Ishikawa (cell line): ENCODE measurements at regions not wholly inside any gene's neighbourhood (a gene's known extent, or its start where the extent isn't known, plus 50 kb on each side); places are given as distances from the start of the nearest gene placed in this dataset.

Experiments
- CEBPB ChIP-seq: IDR thresholded peaks from 2 replicates; pipeline ENCODE4 v1.6.1; 2012
- CREB1 ChIP-seq: IDR thresholded peaks from 2 replicates; pipeline ENCODE4 v1.6.1; 2012; ENCODE audit warnings: low read depth
- EGR1 ChIP-seq: IDR thresholded peaks from 2 replicates; pipeline ENCODE4 v1.6.1; 2012
- EP300 ChIP-seq: IDR thresholded peaks from 2 replicates; pipeline ENCODE4 v1.6.1; 2012; ENCODE audit warnings: borderline replicate concordance
- FOXM1 ChIP-seq: IDR thresholded peaks from 2 replicates; pipeline ENCODE4 v1.6.1; 2012; ENCODE audit warnings: low read depth, borderline replicate concordance
- MAX ChIP-seq: IDR thresholded peaks from 2 replicates; pipeline ENCODE4 v1.6.1; 2012
- NFIC ChIP-seq: IDR thresholded peaks from 2 replicates; pipeline ENCODE4 v1.6.1; 2012
- RAD21 ChIP-seq: IDR thresholded peaks from 2 replicates; pipeline ENCODE4 v1.6.1; 2012; ENCODE audit warnings: low read depth
- REST ChIP-seq: IDR thresholded peaks from 2 replicates; pipeline ENCODE4 v1.6.1; 2012; ENCODE audit warnings: low read depth, mild to moderate bottlenecking
- TAF1 ChIP-seq: IDR thresholded peaks from 2 replicates; pipeline ENCODE4 v1.6.1; 2012; ENCODE audit warnings: low read depth, mild to moderate bottlenecking
- TCF12 ChIP-seq: IDR thresholded peaks from 2 replicates; pipeline ENCODE4 v1.6.1; 2012; ENCODE audit warnings: low read depth
- TEAD4 ChIP-seq: IDR thresholded peaks from 2 replicates; pipeline ENCODE4 v1.6.1; 2012
- USF1 ChIP-seq: IDR thresholded peaks from 2 replicates; pipeline ENCODE4 v1.6.1; 2012
- YY1 ChIP-seq: IDR thresholded peaks from 2 replicates; pipeline ENCODE4 v1.6.1; 2012; ENCODE audit warnings: low read depth
- ZBTB7A ChIP-seq: IDR thresholded peaks from 2 replicates; pipeline ENCODE4 v1.6.1; 2012; ENCODE audit warnings: low read depth

- TF ChIP-seq CEBPB (no peak), ZBTB7A (no peak), FOXM1 (no peak), TAF1 (no peak), MAX (no peak), YY1 (no peak), RAD21 (no peak), EGR1 (no peak), EP300 (no peak)
These were observed 172.2 kb downstream of the HHIPL2 start for GRCh38 chr1:222375701-222376100.

GRCh38 chr1:222373831-222374602 is 173.9 kb downstream of the HHIPL2 start:
- TF ChIP-seq CEBPB (no peak), FOXM1 (no peak), REST (no peak)

- TF ChIP-seq CEBPB (no peak), TCF12 (no peak), RAD21 (no peak), FOXM1 (no peak), MAX (no peak), TAF1 (no peak), CREB1 (no peak), REST (no peak), NFIC (no peak), TEAD4 (no peak), YY1 (no peak), ZBTB7A (no peak), EGR1 (no peak)
These were observed 174.7 kb downstream of the HHIPL2 start for GRCh38 chr1:222373216-222373615.

GRCh38 chr1:222372221-222372620 is 175.7 kb downstream of the HHIPL2 start:
- no peak for TF ChIP-seq USF1
- TF ChIP-seq TEAD4 = no peak
- TF ChIP-seq EP300 = no peak
- TF ChIP-seq YY1 = no peak
- no peak for TF ChIP-seq ZBTB7A

- TF ChIP-seq CEBPB (no peak), EGR1 (no peak), CREB1 (no peak), NFIC (no peak), YY1 (no peak), USF1 (no peak), EP300 (no peak), MAX (no peak), ZBTB7A (no peak), TEAD4 (no peak), REST (no peak), TAF1 (no peak), FOXM1 (no peak), TCF12 (no peak), RAD21 (no peak)
These were observed 176.8 kb downstream of the HHIPL2 start for GRCh38 chr1:222370913-222371675.
